Testis (tissue), 2 donors: ENCODE measurements at regions not wholly inside any gene's neighbourhood (a gene's known extent, or its start where the extent isn't known, plus 50 kb on each side); places are given as distances from the start of the nearest gene placed in this dataset.

Experiments used
- POLR2A ChIP-seq: fragments of 450-650 bp; IDR thresholded peaks from one replicate; pipeline ENCODE4 v1.6.1; 2017; ENCODE audit warnings: antibody characterized with exemption, mild to moderate bottlenecking, moderate library complexity
- TF ChIP-seq, protein P1 (sequence below), 3 experiments: fragments of 450-650 bp in 2 of 3; fragments of 200-600 bp in 1 of 3; sonication (generic) in 1 of 3; IDR thresholded peaks; one replicate each; pipeline ENCODE4 v1.5.1; 2016 to 2019; ENCODE audit warnings: antibody characterized with exemption in 3 of 3, mild to moderate bottlenecking in 2 of 3, moderate library complexity in 1 of 3

DNA sequence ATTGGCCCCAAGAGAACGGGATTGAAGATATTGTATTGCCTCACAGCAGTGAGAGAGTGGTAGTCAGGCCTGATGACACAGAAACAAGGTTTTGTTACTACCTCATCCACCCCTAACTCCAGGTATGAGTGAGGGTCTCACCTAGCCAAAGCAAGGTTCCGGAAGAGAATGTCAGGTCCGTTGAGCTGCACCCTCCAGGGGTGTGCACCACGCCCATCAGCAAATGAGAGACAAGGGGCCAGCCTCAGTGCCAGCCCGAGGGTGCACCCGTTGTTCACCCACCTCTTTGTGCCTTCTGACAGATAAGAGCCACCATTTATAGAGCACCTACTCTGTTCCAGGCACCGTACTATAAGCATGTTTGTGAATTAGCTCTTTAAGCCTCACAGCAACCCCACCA, 121.9 kb upstream of the IPO9 start:
- TF ChIP-seq, protein P1, sequence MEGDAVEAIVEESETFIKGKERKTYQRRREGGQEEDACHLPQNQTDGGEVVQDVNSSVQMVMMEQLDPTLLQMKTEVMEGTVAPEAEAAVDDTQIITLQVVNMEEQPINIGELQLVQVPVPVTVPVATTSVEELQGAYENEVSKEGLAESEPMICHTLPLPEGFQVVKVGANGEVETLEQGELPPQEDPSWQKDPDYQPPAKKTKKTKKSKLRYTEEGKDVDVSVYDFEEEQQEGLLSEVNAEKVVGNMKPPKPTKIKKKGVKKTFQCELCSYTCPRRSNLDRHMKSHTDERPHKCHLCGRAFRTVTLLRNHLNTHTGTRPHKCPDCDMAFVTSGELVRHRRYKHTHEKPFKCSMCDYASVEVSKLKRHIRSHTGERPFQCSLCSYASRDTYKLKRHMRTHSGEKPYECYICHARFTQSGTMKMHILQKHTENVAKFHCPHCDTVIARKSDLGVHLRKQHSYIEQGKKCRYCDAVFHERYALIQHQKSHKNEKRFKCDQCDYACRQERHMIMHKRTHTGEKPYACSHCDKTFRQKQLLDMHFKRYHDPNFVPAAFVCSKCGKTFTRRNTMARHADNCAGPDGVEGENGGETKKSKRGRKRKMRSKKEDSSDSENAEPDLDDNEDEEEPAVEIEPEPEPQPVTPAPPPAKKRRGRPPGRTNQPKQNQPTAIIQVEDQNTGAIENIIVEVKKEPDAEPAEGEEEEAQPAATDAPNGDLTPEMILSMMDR (IDR thresholded peaks at IDR 0.05), result no peak
- no peak for TF ChIP-seq POLR2A
